Astrocyte (in vitro differentiated cells and primary cell): ENCODE measurements at regions not wholly inside any gene's neighbourhood (a gene's known extent, or its start where the extent isn't known, plus 50 kb on each side); places are given as distances from the start of the nearest gene placed in this dataset.

ENCODE experiments used
- CTCF ChIP-seq: IDR thresholded peaks from 2 replicates; pipeline ENCODE4 v1.5.1; 2011; ENCODE audit warnings: low read depth, mild to moderate bottlenecking, inconsistent platforms, low read length, moderate library complexity; ENCODE audit not compliant: insufficient read depth
- EZH2 ChIP-seq: IDR thresholded peaks from 2 replicates; pipeline ENCODE4 v1.6.1; 2012; ENCODE audit warnings: mild to moderate bottlenecking, low read length, inconsistent platforms; ENCODE audit not compliant: insufficient read depth

- TF ChIP-seq CTCF (no peak), EZH2 (no peak)
Observed at GRCh38 chr5:124877501-124878146, 131.2 kb upstream of the ZNF608 start.
